Naive B cell (primary cell): ENCODE measurements at regions not wholly inside any gene's neighbourhood (a gene's known extent, or its start where the extent isn't known, plus 50 kb on each side); places are given as distances from the start of the nearest gene placed in this dataset.
"Not testable (repeated sequence)": the region's sequence is repeated elsewhere in the genome, so short reads cannot be mapped to it uniquely, and the experiment has no call there.

Experiments
- ATAC-seq, 2 donors: fragments of 150-1000 bp; cut with Tn5 transposase; 2 replicates each; pipeline ENCODE4 v1.10.0; 2021; ENCODE audit warnings: low read depth in 2 of 2, mild to moderate bottlenecking in 2 of 2, moderate library complexity in 2 of 2
- DNase-seq: peaks from one replicate; pipeline ENCODE4 v3.0.0; 2022
- H3K27ac Mint-ChIP-seq, 6 donors: one replicate each; pipeline ENCODE4 v1.8.0; 2020 to 2022; ENCODE audit warnings: mild to moderate bottlenecking in 6 of 6, mixed read lengths in 6 of 6, moderate library complexity in 5 of 6, inconsistent platforms in 2 of 6
- H3K27me3 Mint-ChIP-seq, 3 donors: one replicate each; pipeline ENCODE4 v1.8.0; 2021 to 2022; ENCODE audit warnings: mixed read lengths in 3 of 3, mild to moderate bottlenecking in 1 of 3
- H3K36me3 Mint-ChIP-seq, 2 donors: one replicate each; pipeline ENCODE4 v1.8.0; 2020 to 2022; ENCODE audit warnings: mixed read lengths in 2 of 2, inconsistent platforms in 1 of 2, mild to moderate bottlenecking in 1 of 2
- H3K4me1 Mint-ChIP-seq, 3 donors: one replicate each; pipeline ENCODE4 v1.8.0; 2020 to 2022; ENCODE audit warnings: mixed read lengths in 3 of 3, inconsistent platforms in 1 of 3, mild to moderate bottlenecking in 1 of 3, moderate library complexity in 1 of 3
- H3K4me3 Mint-ChIP-seq, 8 donors: one replicate each; pipeline ENCODE4 v1.8.0; 2020 to 2022; ENCODE audit warnings: mild to moderate bottlenecking in 8 of 8, mixed read lengths in 8 of 8, moderate library complexity in 8 of 8, inconsistent platforms in 2 of 8
- H3K9me3 Mint-ChIP-seq, 7 donors: one replicate each; pipeline ENCODE4 v1.8.0; 2020 to 2022; ENCODE audit warnings: mixed read lengths in 7 of 7, mild to moderate bottlenecking in 5 of 7, inconsistent platforms in 2 of 7, moderate library complexity in 1 of 7

DNA sequence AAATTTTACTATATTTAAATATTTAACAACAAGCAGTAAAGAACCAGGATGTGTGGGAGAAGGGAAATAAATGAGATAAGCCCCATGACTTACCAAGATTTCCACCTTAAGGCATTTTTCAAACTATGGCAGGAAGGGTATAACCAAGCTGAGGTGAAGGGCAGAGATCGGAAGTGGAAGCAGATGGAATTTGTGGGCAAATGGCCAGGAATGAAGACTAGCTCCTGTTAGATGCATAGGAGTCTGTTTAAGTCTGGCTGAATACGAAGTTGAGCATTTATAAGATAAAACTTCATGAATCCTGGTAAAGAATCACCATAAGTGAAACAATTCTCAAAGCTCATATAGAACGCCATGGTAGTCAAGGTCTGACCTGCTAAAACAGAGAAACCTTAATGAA lies 163.5 kb downstream of the DIO2 start:
- H3K4me3 Mint-ChIP-seq = no peak overlapping the region
- ATAC-seq (no peak), DNase-seq (no peak)
- H3K9me3 Mint-ChIP-seq = peaks cover 0 to 34% (median 3%) of the 10 kb centered on the region in 7 donors
- no peaks in the 10 kb centered on the region for H3K27me3 Mint-ChIP-seq
- no peak overlapping the region for H3K27ac Mint-ChIP-seq
- no peaks in the 10 kb centered on the region for H3K4me1 Mint-ChIP-seq
- H3K36me3 Mint-ChIP-seq = no peaks in the 10 kb centered on the region

DNA sequence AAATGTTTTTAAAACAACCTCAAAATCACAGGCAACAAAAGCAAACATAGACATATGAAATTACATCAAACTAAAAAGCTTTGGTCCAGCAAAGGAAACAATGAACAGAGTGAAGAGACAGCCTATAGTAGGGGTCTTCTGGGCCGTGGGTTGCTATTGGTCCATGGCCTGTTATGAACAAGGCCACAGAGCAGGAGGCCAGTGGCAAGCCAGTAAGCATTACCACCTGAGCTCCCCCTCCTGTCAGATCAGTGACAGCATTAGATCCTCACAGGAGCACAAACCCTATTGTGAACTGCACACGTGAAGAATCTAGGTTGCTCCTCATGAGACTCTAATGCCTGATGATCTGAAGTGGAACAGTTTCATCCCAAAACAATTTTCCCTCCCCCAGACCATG lies 174.0 kb downstream of the DIO2 start:
- no peak overlapping the region for H3K27ac Mint-ChIP-seq
- DNase-seq (no peak), ATAC-seq (no peak)
- no peaks in the 10 kb centered on the region for H3K27me3 Mint-ChIP-seq
- no peaks in the 10 kb centered on the region for H3K36me3 Mint-ChIP-seq
- H3K4me1 Mint-ChIP-seq = no peaks in the 10 kb centered on the region
- no peak overlapping the region for H3K4me3 Mint-ChIP-seq
- peaks cover 0 to 12% (median 3%) of the 10 kb centered on the region in 7 donors for H3K9me3 Mint-ChIP-seq

DNA sequence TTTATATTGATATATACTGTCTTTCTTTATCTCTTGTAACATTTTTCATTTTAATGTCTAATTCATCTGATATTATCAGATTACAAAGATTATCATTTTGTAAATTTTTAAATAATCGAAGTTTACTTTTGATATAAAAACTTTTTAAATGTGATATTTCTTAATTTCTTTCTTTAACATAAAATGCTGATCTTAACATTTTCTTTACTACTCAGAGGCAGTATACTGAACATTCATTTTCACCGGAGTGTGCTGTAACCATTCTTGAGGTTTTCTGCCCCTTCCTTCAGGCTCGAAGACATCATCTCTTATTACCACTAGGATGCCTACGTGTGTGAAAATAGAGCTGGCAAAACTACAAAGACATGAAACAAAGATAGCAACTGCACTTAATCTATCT lies 186.9 kb downstream of the DIO2 start:
- no peaks in the 10 kb centered on the region for H3K27me3 Mint-ChIP-seq
- H3K36me3 Mint-ChIP-seq = no peaks in the 10 kb centered on the region
- no peak overlapping the region for H3K27ac Mint-ChIP-seq
- no peaks in the 10 kb centered on the region for H3K4me1 Mint-ChIP-seq
- ATAC-seq (no peak), DNase-seq (no peak)
- peaks cover 0 to 14% (median 4%) of the 10 kb centered on the region in 7 donors for H3K9me3 Mint-ChIP-seq
- no peak overlapping the region for H3K4me3 Mint-ChIP-seq

DNA sequence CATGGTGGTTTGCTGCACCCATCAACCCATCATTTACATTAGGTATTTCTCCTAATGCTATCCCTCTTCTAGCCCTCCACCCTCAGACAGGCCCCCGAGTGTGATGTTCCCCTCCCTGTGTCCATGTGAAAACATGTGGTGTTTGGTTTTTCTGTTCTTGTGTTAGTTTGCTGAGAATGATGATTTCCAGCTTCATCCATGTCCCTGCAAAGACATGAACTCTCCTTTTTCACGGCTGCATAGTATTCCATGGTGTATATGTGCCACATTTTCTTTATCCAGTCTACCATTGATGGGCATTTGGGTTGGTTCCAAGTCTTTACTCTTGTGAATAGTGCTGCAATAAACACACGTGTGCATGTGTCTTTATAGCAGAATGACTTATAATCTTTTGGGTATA lies 192.8 kb downstream of the DIO2 start:
- DNase-seq, H3K4me1 Mint-ChIP-seq, ATAC-seq, H3K4me3 Mint-ChIP-seq, H3K36me3 Mint-ChIP-seq, H3K27me3 Mint-ChIP-seq, H3K27ac Mint-ChIP-seq: not testable (repeated sequence)
- H3K9me3 Mint-ChIP-seq = peaks cover 0 to 16% (median 4%) of the 10 kb centered on the region in 7 donors

GRCh38 chr14:80017795-80018194 lies 193.5 kb downstream of the DIO2 start:
- DNase-seq = no peak
- H3K36me3 Mint-ChIP-seq = no peaks in the 10 kb centered on the region
- no peak for ATAC-seq
- no peak overlapping the region for H3K27ac Mint-ChIP-seq
- H3K9me3 Mint-ChIP-seq = peaks cover 0 to 17% (median 4%) of the 10 kb centered on the region in 7 donors
- no peaks in the 10 kb centered on the region for H3K27me3 Mint-ChIP-seq
- H3K4me1 Mint-ChIP-seq = no peaks in the 10 kb centered on the region
- H3K4me3 Mint-ChIP-seq = no peak overlapping the region

DNA sequence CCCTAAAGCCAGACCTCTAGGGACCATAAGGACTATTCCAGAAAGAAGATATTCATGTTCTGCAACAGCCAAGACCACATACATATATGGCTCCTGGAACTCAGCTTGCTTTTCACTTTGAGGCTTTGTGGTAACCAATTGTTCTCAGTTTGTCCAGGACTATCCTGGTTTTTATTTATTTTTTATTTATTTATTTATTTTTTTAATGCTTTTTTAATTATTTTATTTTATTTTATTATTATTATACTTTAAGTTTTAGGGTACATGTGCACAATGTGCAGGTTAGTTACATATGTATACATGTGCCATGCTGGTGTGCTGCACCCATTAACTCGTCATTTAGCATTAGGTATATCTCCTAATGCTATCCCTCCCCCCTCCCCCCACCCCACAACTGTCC lies 201.1 kb downstream of the DIO2 start:
- DNase-seq, ATAC-seq, H3K27me3 Mint-ChIP-seq, H3K27ac Mint-ChIP-seq, H3K36me3 Mint-ChIP-seq, H3K4me1 Mint-ChIP-seq, H3K4me3 Mint-ChIP-seq: not testable (repeated sequence)
- peaks cover under 1 to 20% (median 6%) of the 10 kb centered on the region in 7 donors for H3K9me3 Mint-ChIP-seq

DNA sequence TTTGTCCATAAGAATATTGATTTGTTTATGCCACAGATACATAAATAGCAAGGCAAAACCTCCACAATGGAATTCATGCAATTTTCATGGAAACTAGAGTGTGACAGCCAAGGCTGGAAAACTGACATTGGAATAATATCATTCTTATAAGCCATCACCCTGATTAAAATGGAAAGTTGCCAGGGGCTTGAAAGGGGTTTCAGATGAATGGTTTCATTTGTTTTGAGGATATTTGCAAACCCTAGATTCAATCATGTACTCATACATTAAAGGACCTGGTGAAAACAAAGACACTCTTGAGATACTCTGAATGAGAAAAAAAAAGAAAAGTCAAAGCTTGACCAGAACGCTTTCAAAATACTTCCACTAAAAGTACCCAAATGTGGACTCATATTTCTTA lies 205.7 kb downstream of the DIO2 start:
- DNase-seq = no peak
- Mint-ChIP-seq H3K27ac (no peak overlapping the region), H3K4me1 (no peaks in the 10 kb centered on the region), H3K9me3 (peaks cover 0 to 11% (median 0%) of the 10 kb centered on the region in 7 donors), H3K36me3 (no peaks in the 10 kb centered on the region), H3K27me3 (no peaks in the 10 kb centered on the region), H3K4me3 (no peak overlapping the region)
- ATAC-seq = no peak

DNA sequence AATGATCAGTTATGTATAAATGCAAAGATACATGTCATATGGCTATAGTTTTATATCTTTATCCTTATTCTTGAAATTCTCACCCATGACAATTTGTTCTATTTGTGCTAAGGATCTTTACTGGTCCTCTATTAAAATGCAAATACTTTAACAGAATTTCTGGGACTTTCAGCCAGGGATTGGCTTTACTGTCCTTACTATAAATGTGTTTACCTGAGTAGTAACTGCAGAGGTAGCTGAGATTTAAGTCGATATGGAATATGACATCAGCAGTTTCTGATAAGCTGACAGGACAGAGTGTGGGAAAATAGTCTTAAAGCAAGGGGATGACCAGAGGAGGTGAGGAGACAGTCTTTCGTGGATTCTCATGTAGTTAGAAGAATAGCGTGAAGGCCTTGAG lies 206.4 kb downstream of the DIO2 start:
- H3K27ac Mint-ChIP-seq = no peak overlapping the region
- no peaks in the 10 kb centered on the region for H3K36me3 Mint-ChIP-seq
- no peaks in the 10 kb centered on the region for H3K27me3 Mint-ChIP-seq
- no peak for ATAC-seq
- no peak for DNase-seq
- no peaks in the 10 kb centered on the region for H3K4me1 Mint-ChIP-seq
- peaks cover 0 to 11% (median 2%) of the 10 kb centered on the region in 7 donors for H3K9me3 Mint-ChIP-seq
- H3K4me3 Mint-ChIP-seq = no peak overlapping the region

GRCh38 chr14:80003138-80003537 lies 208.2 kb downstream of the DIO2 start:
- ATAC-seq (no peak), DNase-seq (no peak)
- H3K4me3 Mint-ChIP-seq = no peak overlapping the region
- no peaks in the 10 kb centered on the region for H3K4me1 Mint-ChIP-seq
- no peaks in the 10 kb centered on the region for H3K27me3 Mint-ChIP-seq
- no peaks in the 10 kb centered on the region for H3K36me3 Mint-ChIP-seq
- peaks cover 0 to 7% (median 5%) of the 10 kb centered on the region in 7 donors for H3K9me3 Mint-ChIP-seq
- H3K27ac Mint-ChIP-seq = no peak overlapping the region

DNA sequence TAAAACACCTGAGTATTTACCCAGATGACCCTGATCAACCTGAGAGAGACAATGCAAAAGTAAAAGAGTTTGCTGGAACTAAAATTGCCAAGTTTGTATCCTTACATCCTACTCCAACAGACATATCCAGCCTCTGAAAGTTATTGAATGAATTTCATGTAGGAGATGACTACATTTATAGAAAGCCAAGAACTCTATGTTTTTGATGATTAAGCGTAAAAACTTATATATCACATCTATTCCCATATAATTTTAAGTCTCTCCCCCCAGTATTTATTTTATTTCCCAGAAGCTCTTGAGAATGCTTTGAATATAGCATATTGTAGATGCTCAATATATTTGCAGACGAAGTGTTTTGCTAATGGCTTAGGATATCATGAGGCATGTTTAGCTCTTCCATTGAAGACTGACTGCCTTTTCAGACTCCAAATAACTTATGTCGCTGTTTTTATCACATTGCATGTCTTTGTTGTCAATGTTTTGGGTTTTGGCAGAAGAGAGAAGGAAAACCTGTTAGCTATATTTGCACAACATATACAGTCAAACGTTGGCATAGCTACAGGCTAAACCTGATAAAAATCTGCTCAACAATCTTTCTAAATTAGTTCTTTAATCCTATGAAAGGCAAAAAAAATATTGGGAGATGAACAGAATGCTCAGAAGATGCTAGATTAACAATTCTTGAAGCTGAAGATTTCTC lies 213.6 kb downstream of the DIO2 start:
- Mint-ChIP-seq H3K9me3 (peaks cover 0 to 8% (median 5%) of the 10 kb centered on the region in 7 donors), H3K27me3 (peaks cover 0 to 5% (median 0%) of the 10 kb centered on the region in 3 donors), H3K27ac (no peak overlapping the region), H3K4me3 (no peak overlapping the region), H3K36me3 (no peaks in the 10 kb centered on the region), H3K4me1 (no peaks in the 10 kb centered on the region)
- ATAC-seq = no peak
- no peak for DNase-seq

- Mint-ChIP-seq H3K36me3 (no peaks in the 10 kb centered on the region), H3K9me3 (peaks cover 0 to 8% (median 0%) of the 10 kb centered on the region in 7 donors), H3K27ac (no peak overlapping the region), H3K27me3 (peaks cover 0 to 5% (median 0%) of the 10 kb centered on the region in 3 donors), H3K4me1 (no peaks in the 10 kb centered on the region), H3K4me3 (no peak overlapping the region)
- DNase-seq = no peak
- no peak for ATAC-seq
Measured at GRCh38 chr14:79992407-79993198, 218.7 kb downstream of the DIO2 start.

DNA sequence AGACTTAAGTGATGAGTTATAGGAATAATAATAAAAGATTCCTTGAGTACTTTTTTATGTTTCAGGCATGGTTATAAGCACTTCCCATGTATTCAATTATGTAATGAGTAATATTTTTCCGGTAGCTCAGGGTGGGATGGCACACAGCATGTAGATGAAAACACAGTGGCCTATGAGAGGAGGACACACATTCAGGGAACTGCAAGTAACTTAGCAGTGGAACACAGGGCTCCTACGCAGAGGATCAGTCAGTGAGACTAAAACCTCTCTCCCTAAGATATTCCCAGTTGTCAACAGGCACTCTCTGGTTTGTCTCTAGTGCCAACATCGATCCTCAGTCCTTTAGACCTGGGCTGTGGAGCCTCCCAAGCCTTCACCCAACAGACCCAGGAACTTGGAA lies 219.4 kb downstream of the DIO2 start:
- H3K27me3 Mint-ChIP-seq = peaks cover 0 to 5% (median 0%) of the 10 kb centered on the region in 3 donors
- H3K27ac Mint-ChIP-seq = no peak overlapping the region
- no peaks in the 10 kb centered on the region for H3K36me3 Mint-ChIP-seq
- H3K9me3 Mint-ChIP-seq = peaks cover 0 to 8% (median 0%) of the 10 kb centered on the region in 7 donors
- no peaks in the 10 kb centered on the region for H3K4me1 Mint-ChIP-seq
- DNase-seq (no peak), ATAC-seq (no peak)
- no peak overlapping the region for H3K4me3 Mint-ChIP-seq

DNA sequence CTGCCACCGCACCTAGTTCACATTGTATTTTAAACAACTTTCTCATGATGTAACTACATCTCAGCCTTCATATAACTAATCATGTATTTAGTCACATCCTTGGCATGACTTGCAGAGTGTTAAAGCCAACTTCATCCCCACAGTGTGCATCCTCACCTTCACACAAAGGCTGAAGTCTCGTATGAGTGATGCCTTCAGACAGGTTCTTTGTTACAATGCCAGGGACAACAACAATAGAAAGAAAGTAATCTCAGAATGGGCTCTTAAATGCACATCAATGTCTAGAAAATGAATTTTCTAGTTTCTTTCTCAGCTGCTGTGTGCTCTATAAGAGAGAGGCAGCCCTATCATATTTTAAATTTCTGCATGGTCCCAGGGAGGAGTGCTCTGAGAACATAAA lies 221.3 kb downstream of the DIO2 start:
- H3K4me1 Mint-ChIP-seq = no peaks in the 10 kb centered on the region
- peaks cover 0 to 15% (median 0%) of the 10 kb centered on the region in 7 donors for H3K9me3 Mint-ChIP-seq
- H3K27me3 Mint-ChIP-seq = peaks cover 0 to 4% (median 0%) of the 10 kb centered on the region in 3 donors
- no peak overlapping the region for H3K27ac Mint-ChIP-seq
- no peak for DNase-seq
- no peak overlapping the region for H3K4me3 Mint-ChIP-seq
- ATAC-seq = no peak
- H3K36me3 Mint-ChIP-seq = no peaks in the 10 kb centered on the region

DNA sequence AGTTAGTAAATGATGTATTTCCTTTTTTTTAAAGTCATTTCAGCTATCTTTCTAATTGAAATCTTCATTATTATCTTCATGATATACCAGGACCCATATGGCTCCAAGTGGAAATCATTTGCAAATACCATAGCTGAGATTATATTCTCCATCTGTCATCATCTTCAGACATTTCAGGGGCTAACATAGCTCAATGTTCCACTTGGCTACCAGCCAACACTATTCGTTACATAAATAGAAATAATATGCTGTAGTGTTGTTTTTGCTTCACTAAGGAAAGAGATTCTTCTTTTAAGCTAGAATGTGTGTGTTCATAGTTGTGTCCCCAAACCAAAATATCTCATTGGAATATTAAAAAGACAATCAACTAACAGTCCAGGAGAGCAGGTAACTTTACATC lies 225.1 kb downstream of the DIO2 start:
- no peaks in the 10 kb centered on the region for H3K4me1 Mint-ChIP-seq
- no peaks in the 10 kb centered on the region for H3K36me3 Mint-ChIP-seq
- H3K27ac Mint-ChIP-seq = no peak overlapping the region
- ATAC-seq (no peak), DNase-seq (no peak)
- no peak overlapping the region for H3K4me3 Mint-ChIP-seq
- H3K27me3 Mint-ChIP-seq = no peaks in the 10 kb centered on the region
- H3K9me3 Mint-ChIP-seq = peaks cover 0 to 15% (median 1%) of the 10 kb centered on the region in 7 donors
